GM12872 (cell line): ENCODE measurements at regions not wholly inside any gene's neighbourhood (a gene's known extent, or its start where the extent isn't known, plus 50 kb on each side); places are given as distances from the start of the nearest gene placed in this dataset.

ENCODE experiments used
- TF ChIP-seq, protein P1 (sequence below): IDR thresholded peaks from 3 replicates; pipeline ENCODE4 v1.5.1; 2011; ENCODE audit warnings: low read depth, mild to moderate bottlenecking, low read length, moderate library complexity; ENCODE audit not compliant: insufficient read depth

DNA sequence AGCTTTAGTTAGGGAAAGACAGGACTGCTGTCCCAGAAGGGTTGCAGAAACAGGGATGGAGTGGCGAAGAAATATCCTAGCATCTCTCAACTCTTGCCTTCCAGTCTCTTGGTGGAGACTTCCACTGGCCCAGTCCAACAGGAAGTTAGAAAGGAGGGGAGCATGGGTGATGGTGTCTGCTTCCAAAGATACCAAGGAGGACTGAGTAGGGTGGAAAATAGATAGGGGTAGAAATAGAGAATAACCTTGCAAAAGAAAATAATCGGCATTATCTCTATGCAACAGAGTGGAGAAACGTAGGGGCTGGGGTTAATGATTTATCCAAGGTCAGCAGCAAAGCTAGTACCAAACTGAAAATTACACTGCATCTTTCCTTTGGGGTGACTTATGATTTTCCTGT is 242.3 kb downstream of the PSAT1 start:
- TF ChIP-seq, protein P1, sequence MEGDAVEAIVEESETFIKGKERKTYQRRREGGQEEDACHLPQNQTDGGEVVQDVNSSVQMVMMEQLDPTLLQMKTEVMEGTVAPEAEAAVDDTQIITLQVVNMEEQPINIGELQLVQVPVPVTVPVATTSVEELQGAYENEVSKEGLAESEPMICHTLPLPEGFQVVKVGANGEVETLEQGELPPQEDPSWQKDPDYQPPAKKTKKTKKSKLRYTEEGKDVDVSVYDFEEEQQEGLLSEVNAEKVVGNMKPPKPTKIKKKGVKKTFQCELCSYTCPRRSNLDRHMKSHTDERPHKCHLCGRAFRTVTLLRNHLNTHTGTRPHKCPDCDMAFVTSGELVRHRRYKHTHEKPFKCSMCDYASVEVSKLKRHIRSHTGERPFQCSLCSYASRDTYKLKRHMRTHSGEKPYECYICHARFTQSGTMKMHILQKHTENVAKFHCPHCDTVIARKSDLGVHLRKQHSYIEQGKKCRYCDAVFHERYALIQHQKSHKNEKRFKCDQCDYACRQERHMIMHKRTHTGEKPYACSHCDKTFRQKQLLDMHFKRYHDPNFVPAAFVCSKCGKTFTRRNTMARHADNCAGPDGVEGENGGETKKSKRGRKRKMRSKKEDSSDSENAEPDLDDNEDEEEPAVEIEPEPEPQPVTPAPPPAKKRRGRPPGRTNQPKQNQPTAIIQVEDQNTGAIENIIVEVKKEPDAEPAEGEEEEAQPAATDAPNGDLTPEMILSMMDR: no peak

DNA sequence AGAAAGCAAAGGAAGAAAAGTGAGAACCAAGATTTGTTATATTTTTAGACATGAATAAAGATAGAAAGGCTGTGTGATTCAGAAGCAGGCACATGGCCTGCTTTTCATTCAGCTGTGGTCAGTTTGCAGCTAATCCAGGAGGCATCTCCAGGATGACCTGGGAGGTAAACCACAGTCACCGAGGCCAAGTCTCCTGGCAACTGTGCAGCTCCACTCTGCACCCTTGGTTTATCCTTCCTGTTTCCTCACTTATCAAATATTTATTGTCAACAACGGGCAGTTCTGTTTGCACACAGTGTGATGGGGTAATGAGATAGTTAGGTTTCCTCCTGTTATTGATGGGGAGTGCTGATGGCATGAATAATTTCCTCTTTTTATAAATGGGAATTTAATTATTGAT is 243.0 kb downstream of the PSAT1 start:
- TF ChIP-seq, protein P1: no peak

DNA sequence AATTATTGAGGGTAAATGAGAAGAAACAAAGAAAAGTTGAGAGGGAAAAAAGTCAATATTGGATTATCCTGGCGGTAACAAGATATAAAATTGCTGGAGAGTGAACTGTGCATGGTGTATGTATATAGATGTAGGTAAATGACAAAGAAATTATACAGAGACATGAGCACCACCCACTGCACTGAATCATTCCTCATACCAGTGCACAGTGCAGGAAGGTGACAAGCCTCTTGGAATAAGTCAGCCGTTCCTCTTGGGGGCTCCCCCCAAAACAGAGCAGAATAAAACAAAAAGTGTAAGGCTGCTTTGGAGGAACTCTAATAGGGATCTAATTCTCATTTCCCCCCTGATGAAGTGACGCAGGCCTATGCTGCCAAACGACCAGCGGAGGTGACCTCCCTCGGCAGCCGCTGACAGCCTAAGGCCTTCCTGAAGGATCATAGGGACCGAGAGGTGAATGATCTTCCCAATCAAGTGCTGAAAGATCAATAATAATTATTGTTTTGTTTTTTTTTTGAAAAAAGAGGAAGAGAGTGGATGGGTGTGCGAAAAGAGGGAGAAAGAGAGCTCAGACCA is 245.0 kb downstream of the PSAT1 start:
- TF ChIP-seq, protein P1: no peak

DNA sequence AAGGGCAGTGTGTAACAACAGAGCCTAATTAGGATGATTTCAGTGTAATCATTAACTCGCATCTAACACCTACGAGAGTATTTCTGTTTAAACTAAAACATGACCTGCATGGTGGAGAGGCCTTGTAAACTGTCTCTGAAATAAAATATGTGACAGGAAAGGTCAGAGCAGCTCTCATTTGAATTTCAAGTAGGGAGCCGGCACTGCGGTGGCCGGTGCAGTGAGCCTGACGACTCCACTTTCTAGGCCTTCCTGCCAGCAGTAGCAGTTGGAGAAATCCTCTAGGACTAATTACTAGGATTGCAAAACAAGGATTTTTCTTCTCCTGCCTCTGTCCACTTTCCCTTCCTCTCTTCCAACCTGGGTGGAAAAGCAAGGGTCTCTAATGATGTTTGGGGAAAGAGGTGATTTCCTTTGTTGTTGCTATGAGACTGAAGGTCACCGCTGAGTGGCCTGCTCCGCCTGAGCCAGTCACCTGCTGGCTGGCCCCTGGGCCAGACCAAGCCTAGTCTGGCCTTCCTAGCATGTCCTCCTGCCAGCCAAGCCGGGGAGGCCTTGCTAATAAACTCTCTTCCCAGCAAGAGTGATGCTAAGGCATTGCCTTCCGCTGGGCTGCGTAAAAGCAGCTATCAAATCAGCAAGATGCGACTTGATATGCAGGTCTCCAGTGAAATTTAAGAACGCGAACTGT is 245.7 kb downstream of the PSAT1 start:
- TF ChIP-seq, protein P1: no peak

DNA sequence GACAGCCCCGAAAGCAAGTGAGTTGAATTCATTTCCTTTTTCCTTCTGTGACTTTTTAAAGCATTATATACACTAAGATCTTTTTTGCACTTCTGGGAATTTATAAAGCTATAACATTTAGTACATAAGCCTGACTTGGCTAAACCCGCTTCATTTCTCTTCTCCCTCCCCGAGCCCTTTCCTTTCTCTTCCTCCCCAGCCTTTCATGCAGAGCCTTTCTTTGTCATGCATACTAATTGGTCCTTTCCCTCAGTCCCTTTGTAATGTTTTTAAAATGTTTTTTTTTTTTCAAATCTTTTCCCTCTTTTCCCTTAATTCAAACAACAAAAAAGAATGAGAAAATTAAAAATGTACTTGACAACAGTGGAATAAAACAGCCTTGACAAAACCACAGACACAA is 246.4 kb downstream of the PSAT1 start:
- TF ChIP-seq, protein P1: no peak

DNA sequence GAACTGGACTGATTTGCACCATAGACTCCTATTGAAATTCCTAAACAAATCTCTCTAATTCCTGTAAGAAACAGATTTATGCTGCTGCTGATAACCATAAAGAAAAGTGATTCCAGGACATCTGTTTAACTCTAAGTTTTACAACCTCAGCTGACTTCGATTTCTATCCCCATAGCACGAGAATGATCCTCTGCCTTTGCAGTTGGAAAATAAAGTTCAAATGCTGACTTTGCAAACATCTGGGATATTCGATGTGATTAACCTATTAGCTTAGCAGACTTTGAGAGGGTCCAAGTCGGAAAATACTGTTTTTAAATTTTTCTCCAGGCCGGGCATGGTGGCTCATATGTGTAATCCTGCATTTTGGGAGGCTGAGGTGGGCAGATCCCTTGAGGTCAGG is 247.3 kb downstream of the PSAT1 start:
- TF ChIP-seq, protein P1: no peak

DNA sequence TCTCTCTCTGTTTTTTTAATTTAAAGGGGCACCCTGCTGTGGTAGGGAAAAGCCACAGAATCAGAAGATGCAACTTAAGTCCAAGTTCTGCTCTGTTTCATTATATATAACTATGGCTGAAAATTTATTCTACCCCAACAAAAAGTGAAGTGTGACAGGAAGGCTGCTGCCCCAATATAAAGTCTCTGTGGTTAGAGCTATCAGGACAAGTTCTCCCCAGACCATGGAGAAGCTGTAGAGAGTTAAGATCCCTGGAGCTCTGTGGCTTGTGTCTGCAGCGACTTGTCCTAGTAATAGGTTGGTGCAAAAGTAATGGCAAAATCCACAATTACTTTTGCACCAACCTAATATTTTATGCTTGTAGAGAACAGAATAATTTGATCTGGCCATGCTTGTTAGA is 250.9 kb downstream of the PSAT1 start:
- TF ChIP-seq, protein P1: no peak
